Posterior cingulate gyrus (tissue), 11 donors: ENCODE measurements at regions not wholly inside any gene's neighbourhood (a gene's known extent, or its start where the extent isn't known, plus 50 kb on each side); places are given as distances from the start of the nearest gene placed in this dataset.

Experiments used
- DNase-seq, 10 donors: peaks; one replicate each; pipeline versions ENCODE4 v3.0.0 to v3.0.0-alpha.2; 2020 to 2021; ENCODE audit warnings: mixed read lengths in 3 of 10
- intact Hi-C: fragments of 100-400 bp; cut with DNase I; formaldehyde crosslinking; loops from one replicate; pipeline ENCODE4 v1.15.1; 2023

DNA sequence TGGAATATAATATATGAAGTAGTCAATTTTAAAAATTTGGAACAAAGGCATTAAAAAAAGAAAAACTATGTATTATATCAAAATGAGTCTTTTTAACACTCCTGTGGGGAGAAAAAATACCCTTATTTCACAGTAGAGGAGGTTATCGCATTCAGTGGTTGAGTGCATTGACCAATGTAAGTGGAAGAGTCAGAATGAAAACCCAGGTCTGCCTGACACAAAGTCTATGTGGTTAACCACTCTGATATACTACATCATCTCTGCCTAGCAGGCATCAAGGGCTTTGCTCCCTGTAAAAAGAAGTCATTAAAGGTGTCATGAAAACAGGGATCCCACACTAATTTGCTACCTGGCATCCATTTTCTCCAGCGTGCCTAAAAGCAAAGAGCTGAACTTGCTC is 417.2 kb upstream of the C9orf72 start:
- intact Hi-C loops = no loop called here
- no peak for DNase-seq

DNA sequence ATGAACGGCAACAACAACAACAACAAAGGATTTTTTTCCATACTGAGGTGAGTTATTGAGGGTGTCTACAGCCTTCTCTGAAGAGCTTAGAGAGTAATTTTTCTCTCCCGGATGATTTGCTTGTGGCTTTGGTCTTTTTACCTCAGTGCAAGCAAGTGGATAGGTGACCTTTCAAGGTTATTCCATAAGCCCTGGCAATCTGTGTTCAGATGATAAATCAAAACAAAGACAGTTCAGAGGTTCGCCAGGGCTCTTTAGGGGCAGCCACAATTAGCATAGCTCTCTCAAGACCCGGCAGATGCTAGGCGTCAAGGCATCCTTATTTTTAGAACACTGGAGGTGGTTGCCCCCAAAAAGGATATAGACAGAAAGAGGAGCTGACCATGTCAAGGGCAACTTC is 417.9 kb upstream of the C9orf72 start:
- intact Hi-C loops = no loop called here
- DNase-seq = no peak

- intact Hi-C loops = no loop called here
- DNase-seq = no peak
Measured at GRCh38 chr9:28001096-28001495, 427.8 kb upstream of the C9orf72 start.

DNA sequence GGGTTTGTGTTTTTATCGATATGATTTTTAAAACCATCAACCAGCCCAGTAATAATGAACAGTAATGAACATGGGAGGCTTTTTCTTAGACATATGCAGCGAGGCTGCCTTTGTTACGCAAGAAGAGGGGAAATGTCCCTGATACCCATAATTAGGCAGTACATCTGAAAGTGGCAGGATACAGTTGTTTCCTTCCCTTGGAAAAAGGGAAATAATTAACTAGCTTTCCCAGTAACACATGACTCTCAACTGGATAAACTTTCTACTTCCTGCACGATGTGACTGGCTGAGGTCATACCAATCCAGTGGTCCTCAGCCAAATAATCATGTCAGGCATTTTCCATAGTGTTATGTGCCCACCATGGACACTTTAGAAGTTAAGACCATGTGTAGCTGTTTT is 431.6 kb upstream of the C9orf72 start:
- DNase-seq = no peak
- intact Hi-C loops = no loop called here

- intact Hi-C loops = no loop called here
- no peak for DNase-seq
Measured at GRCh38 chr9:28005779-28006178, 432.5 kb upstream of the C9orf72 start.

GRCh38 chr9:28007097-28007817 is 434.0 kb upstream of the C9orf72 start:
- intact Hi-C loops = no loop called here
- DNase-seq = no peak

DNA sequence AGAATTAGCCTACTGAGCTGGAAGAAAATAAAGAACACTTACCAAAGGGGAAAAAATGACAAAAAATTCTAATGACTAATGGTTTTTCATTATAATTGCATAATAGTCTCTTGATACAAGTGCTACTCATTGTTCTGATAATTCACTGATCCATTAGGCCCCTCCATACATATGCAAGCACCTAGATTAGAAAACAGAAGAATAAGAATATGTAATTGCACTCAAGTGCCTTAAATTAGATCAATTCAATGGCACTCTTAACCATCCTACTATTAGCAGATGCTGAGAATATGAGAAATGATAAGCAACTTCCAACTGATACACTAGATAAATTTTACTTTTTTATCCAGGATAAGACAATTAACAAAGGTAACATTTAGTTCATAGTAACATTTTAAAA is 440.9 kb upstream of the C9orf72 start:
- no peak for DNase-seq
- intact Hi-C loops = no loop called here

GRCh38 chr9:28024676-28025075 is 451.4 kb upstream of the C9orf72 start:
- intact Hi-C loops = no loop called here
- DNase-seq = peak in 2 of 10 donors; percentile 12 to 58

DNA sequence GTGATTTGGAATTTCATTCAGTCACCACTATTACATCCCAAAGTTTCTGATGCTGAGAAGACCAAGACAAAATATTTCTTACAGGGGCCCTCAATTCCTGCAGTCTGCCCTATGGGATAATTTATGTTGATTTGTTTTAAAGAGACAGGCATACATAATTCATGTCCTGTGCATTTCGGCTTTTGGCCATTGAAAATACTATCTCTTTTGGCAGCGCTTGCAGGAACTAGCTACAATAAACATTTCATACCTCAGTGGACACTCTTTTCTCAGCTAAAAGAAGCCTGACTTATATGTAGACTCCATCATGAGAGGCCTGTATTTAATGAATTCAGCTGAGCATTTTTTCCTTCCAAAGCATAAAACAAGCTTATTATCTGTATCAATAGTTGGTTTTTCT is 451.9 kb upstream of the C9orf72 start:
- DNase-seq = no peak
- intact Hi-C loops = no loop called here

DNA sequence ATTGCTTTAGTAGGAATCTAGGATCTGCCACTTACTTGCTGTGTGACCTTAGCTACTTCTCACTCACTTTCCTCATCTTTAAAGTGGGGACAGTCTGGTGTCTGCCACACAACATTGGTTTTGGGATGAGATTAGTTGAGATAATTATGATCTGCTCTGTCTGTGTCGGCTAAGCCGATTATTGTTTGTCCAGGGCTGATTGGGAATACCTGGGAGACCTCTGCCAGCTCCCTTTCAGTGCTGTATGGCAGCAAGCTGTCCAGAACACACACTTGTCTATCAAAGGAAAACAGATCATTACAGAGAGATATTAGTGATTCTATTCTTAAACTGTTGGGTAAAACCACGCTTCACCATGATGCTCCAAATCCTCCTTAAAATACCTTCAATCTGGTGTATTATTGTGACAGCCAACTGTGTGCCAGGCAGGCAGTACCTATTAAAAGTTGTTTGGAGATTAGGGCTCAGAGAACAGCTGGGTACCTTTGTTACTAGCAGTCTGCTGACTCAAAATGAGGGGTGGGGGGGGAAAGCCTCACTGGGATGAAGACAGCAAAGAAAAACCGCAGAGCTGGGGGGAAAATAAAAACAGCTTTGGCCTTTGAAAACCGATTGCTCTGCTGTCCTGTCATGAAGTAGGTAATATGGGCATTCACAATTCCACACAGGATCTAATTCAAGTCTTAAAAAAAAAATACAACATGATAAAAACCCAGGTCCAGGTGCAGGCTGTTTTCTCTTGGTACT is 458.4 kb upstream of the C9orf72 start:
- intact Hi-C loops = no loop called here
- no peak for DNase-seq

GRCh38 chr9:28032268-28032590 is 458.9 kb upstream of the C9orf72 start:
- peak in 1 of 10 donors; percentile 46 for DNase-seq
- intact Hi-C loops = no loop called here

GRCh38 chr9:28034242-28034641 is 461.0 kb upstream of the C9orf72 start:
- no peak for DNase-seq
- intact Hi-C loops = no loop called here

DNA sequence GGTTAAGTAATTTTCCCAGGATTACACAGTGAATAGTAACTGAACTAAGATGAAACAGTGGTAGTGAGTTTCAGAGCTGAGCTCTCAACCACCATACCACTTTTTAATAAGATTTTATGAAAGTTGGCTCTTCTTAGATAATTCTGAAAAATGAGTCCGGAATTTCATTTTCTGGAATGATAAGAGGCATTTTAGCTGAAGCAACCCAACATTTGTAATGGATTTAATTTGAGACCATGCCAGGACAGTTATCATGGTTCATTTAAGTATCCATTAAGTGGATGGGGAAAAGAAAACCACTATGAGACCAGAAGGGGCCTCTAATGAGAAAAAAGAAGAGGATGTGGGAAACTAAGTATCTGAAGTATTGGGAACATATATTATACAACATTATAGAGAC is 464.7 kb upstream of the C9orf72 start:
- intact Hi-C loops = no loop called here
- no peak for DNase-seq

GRCh38 chr9:28045051-28045450 is 471.8 kb upstream of the C9orf72 start:
- no peak for DNase-seq
- intact Hi-C loops = no loop called here

DNA sequence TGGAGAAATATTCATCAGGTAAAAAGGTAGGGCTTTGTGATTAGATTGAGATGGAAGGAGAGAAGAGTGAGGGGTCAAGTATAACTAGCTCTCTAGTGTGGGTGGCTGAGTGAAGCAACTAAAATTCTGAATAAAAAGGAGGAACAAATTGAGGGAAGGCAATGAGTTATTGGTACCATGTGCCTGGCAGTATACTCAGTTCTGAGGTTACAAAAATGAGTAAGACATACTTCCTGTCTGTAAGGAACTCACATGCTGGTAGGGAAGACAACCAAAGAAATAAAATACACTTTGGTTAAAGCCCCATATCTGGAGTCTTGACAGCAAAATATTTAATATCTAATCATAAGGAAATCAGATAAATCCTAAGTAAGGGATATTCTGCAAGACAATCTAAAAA is 476.8 kb upstream of the C9orf72 start:
- intact Hi-C loops = no loop called here
- DNase-seq = no peak

DNA sequence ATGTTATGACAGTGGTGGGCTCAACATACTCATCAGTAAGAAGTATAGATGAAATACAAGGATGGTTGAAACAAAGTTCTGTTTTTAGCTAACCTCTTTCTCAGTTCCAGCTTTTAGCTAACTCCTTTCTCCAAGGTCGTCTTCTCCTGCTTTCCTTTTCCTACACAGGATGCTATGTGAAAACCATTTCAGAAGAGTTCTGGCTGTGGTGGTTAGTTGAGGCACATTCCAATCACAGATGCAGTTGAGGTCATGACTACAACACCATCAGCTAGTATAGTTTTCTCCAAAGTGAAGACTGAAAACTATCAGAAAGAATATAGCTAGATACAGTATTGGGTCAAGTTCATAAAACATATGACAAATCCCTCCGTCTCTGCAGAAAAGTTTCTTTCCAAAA is 477.7 kb upstream of the C9orf72 start:
- intact Hi-C loops = no loop called here
- DNase-seq = no peak

DNA sequence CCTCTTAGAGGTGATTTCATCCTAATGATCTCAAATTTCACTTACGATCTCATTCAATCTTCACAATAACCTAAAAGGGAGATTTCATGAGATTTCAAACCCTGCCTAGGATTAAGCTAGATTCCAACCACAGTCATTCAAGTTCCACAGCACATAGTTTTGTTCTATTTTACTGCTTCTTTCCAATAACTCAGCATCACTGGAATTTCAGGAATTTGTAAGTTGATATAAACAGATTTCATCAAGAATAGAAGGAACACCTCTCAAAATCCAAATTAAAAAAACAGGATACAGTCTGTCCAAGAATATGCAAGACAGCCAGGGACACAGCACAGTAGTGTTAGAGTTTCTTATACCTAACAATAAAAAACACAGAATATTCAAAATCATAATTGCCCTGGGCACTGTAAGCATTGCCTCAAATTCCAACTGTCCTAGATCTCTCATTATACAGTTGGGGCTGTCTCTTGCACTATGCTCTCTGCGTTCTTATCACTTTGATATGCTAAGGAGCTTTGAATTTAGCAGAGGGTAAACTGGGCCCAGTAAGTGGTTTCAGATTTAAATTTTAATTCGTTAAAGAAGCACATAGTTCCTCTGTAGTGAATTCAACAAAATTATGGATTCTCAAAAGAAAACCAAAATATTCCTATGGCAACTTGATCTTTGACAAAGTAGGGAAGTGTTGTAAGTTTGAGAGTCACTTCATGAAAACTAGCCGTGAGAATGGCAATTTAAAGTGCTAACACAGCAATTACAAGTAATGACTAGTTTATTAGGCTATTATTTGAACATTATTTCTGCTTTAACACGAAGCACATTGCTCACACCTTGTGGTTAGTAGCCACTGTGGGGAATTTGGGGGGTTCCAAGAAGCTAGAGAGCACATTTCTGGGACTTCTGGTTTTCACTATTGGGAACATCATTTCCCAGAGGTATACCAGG is 478.6 kb upstream of the C9orf72 start:
- DNase-seq = no peak
- intact Hi-C loops = no loop called here

GRCh38 chr9:28053096-28053777 is 480.0 kb upstream of the C9orf72 start:
- intact Hi-C loops = no loop called here
- DNase-seq = no peak

DNA sequence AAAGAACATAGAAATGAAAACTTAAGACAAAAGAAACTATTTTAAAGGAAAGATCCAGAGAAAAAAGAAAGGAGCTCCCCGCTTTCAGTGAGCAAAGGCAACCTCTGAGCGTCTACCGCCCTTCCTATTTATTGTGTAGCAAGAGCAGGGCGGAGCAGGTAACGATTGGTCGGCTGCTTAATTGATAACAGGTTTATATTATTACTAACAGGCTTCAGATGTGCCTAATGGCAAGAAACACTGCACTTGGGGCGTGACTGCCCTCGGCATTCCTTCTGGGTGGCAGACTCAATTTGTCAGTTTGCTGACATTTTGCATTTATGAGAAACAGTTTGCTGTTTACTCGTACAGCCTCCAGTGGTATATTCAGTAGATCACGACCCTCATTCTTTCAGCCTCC is 482.7 kb upstream of the C9orf72 start:
- peak in 1 of 10 donors; percentile 43 for DNase-seq
- intact Hi-C loops = no loop called here

- intact Hi-C loops = no loop called here
- DNase-seq = no peak
Measured at GRCh38 chr9:28056466-28056865, 483.2 kb upstream of the C9orf72 start.

- intact Hi-C loops = no loop called here
- DNase-seq = peak in 1 of 10 donors; percentile 51
Measured at GRCh38 chr9:28059192-28059591, 485.9 kb upstream of the C9orf72 start.
